Gastrocnemius medialis (tissue), 4 donors: ENCODE measurements at regions not wholly inside any gene's neighbourhood (a gene's known extent, or its start where the extent isn't known, plus 50 kb on each side); places are given as distances from the start of the nearest gene placed in this dataset.

Experiments
- ATAC-seq, 2 donors: fragments of 150-250 bp; one replicate each; pipeline ENCODE4 v1.9.1; 2016
- DNase-seq, 2 donors: peaks; one replicate each; pipeline ENCODE4 v3.0.0-alpha.2; 2019
- H3K27ac ChIP-seq, 4 donors: fragments of 200-600 bp; sonication (generic); 1 replicate in 1 of 4; 2 replicates in 3 of 4; pipeline ENCODE4 v1.5.1; 2016 to 2018; ENCODE audit warnings: mild to moderate bottlenecking in 2 of 4, moderate library complexity in 1 of 4
- H3K27me3 ChIP-seq, 3 donors: fragments of 200-600 bp; sonication (generic) in 2 of 3; 1 replicate in 1 of 3; 2 replicates in 2 of 3; pipeline versions ENCODE4 v1.5.1 to v1.6.0; 2016 to 2019; ENCODE audit warnings: mild to moderate bottlenecking in 1 of 3, moderate library complexity in 1 of 3
- H3K36me3 ChIP-seq, 2 donors: fragments of 200-600 bp; sonication (generic) in 1 of 2; one replicate each; pipeline ENCODE4 v1.5.1; 2017 to 2018
- H3K4me1 ChIP-seq, 2 donors: fragments of 200-600 bp; sonication (generic) in 1 of 2; one replicate each; pipeline ENCODE4 v1.5.1; 2016 to 2017; ENCODE audit warnings: mild to moderate bottlenecking in 2 of 2
- H3K4me3 ChIP-seq, 4 donors: fragments of 200-600 bp; sonication (generic) in 3 of 4; 1 replicate in 1 of 4; 2 replicates in 3 of 4; pipeline ENCODE4 v1.5.1; 2016 to 2019; ENCODE audit warnings: mild to moderate bottlenecking in 2 of 4
- H3K9me3 ChIP-seq, 3 donors: fragments of 200-600 bp; sonication (generic) in 2 of 3; 1 replicate in 1 of 3; 2 replicates in 2 of 3; pipeline ENCODE4 v1.5.1; 2016 to 2019
- CTCF ChIP-seq, 5 experiments: fragments of 450-650 bp in 3 of 5; fragments of 200-600 bp in 2 of 5; sonication (generic) in 2 of 5; IDR thresholded peaks in 4 of 5; conservative IDR thresholded peaks in 1 of 5; 1 replicate in 4 of 5; 2 replicates in 1 of 5; pipeline ENCODE4 v1.5.1; 2016 to 2019; ENCODE audit warnings: antibody characterized with exemption in 5 of 5, mild to moderate bottlenecking in 3 of 5, moderate library complexity in 3 of 5
- POLR2A ChIP-seq, 2 donors: fragments of 450-650 bp; IDR thresholded peaks; one replicate each; pipeline ENCODE4 v1.6.1; 2017; ENCODE audit warnings: antibody characterized with exemption in 2 of 2, mild to moderate bottlenecking in 2 of 2, moderate library complexity in 2 of 2
- in situ Hi-C, 4 donors: fragments of 200-750 bp; cut with MboI; loops; one replicate each; pipeline versions ENCODE4 v1.15.0 to v1.8.0; 2017; ENCODE audit warnings: low sequenced_read_pairs in 4 of 4
- intact Hi-C: fragments of 100-400 bp; cut with DNase I; formaldehyde crosslinking; loops from one replicate; pipeline ENCODE4 v1.15.1; 2023; ENCODE audit warnings: low total_unique reads

- intact Hi-C loops: no loop called here
- H3K36me3 ChIP-seq: no peaks in the 10 kb centered on the region
- in situ Hi-C loops: no loop called here
- ATAC-seq: no peak
- H3K27ac ChIP-seq: no peak overlapping the region
- no peaks in the 10 kb centered on the region for H3K9me3 ChIP-seq
- TF ChIP-seq CTCF (IDR thresholded peaks at IDR 0.05 in 4 of 5, conservative IDR thresholded peaks at IDR 0.05 in 1 of 5) (no peak), POLR2A (IDR thresholded peaks at IDR 0.05) (no peak)
- DNase-seq: no peak
- H3K27me3 ChIP-seq: no peaks in the 10 kb centered on the region
- H3K4me3 ChIP-seq: no peak overlapping the region
- no peaks in the 10 kb centered on the region for H3K4me1 ChIP-seq
Observed at GRCh38 chr3:27628026-27628750, 93.9 kb downstream of the EOMES start.

GRCh38 chr3:27626596-27627118 is 95.5 kb downstream of the EOMES start:
- Histone ChIP-seq H3K27ac (no peak overlapping the region), H3K4me1 (no peaks in the 10 kb centered on the region), H3K9me3 (no peaks in the 10 kb centered on the region), H3K36me3 (no peaks in the 10 kb centered on the region), H3K4me3 (no peak overlapping the region), H3K27me3 (no peaks in the 10 kb centered on the region)
- no peak for TF ChIP-seq CTCF (IDR thresholded peaks at IDR 0.05 in 4 of 5, conservative IDR thresholded peaks at IDR 0.05 in 1 of 5)
- no peak for TF ChIP-seq POLR2A (IDR thresholded peaks at IDR 0.05)
- in situ Hi-C loops: no loop called here
- DNase-seq (no peak), ATAC-seq (no peak)
- intact Hi-C loops: no loop called here

GRCh38 chr3:27625864-27626263 is 96.3 kb downstream of the EOMES start:
- in situ Hi-C loops: no loop called here
- Histone ChIP-seq H3K36me3 (no peaks in the 10 kb centered on the region), H3K9me3 (no peaks in the 10 kb centered on the region), H3K4me3 (no peak overlapping the region), H3K27ac (no peak overlapping the region), H3K4me1 (no peaks in the 10 kb centered on the region), H3K27me3 (no peaks in the 10 kb centered on the region)
- intact Hi-C loops: no loop called here
- no peak for ATAC-seq
- no peak for TF ChIP-seq POLR2A (IDR thresholded peaks at IDR 0.05)
- TF ChIP-seq CTCF (IDR thresholded peaks at IDR 0.05 in 4 of 5, conservative IDR thresholded peaks at IDR 0.05 in 1 of 5): no peak
- DNase-seq: no peak

- Histone ChIP-seq H3K27ac (no peak overlapping the region), H3K36me3 (no peaks in the 10 kb centered on the region), H3K4me1 (no peaks in the 10 kb centered on the region), H3K27me3 (no peaks in the 10 kb centered on the region), H3K9me3 (no peaks in the 10 kb centered on the region), H3K4me3 (no peak overlapping the region)
- in situ Hi-C loops (no loop called here), intact Hi-C loops (no loop called here)
- ATAC-seq: no peak
- TF ChIP-seq POLR2A (IDR thresholded peaks at IDR 0.05) (no peak), CTCF (IDR thresholded peaks at IDR 0.05 in 4 of 5, conservative IDR thresholded peaks at IDR 0.05 in 1 of 5) (no peak)
- DNase-seq: no peak
Observed at GRCh38 chr3:27623085-27623753, 98.9 kb downstream of the EOMES start.
